OCI-LY7 (cell line): ENCODE measurements at regions not wholly inside any gene's neighbourhood (a gene's known extent, or its start where the extent isn't known, plus 50 kb on each side); places are given as distances from the start of the nearest gene placed in this dataset.
A peak's percentile ranks its signal among the peaks of the same experiment; 100 is the strongest.

Experiments
- BruUV-seq: library from RNA; stranded (reverse); fragments of 400-500 nt; replicated peaks from 2 replicates; lab custom pipeline; 2021; lab: Mats Ljungman, UMichigan
- CTCF ChIA-PET: fragments of 300-600 bp; sonication (Branson Sonifier 250); formaldehyde crosslinking; loops from one replicate; lab custom pipeline; 2022; ENCODE audit warnings: antibody characterized with exemption; ENCODE audit not compliant: unreplicated experiment; lab: Charles Lee
- POLR2A ChIA-PET: fragments of 300-600 bp; sonication (Branson Sonifier 250); formaldehyde crosslinking; loops from one replicate; lab custom pipeline; 2022; ENCODE audit warnings: antibody characterized with exemption; lab: Charles Lee
- DNase-seq: peaks from one replicate; pipeline ENCODE4 v3.0.0-alpha.2; 2015; ENCODE audit warnings: low spot score
- H2AFZ ChIP-seq: fragments of 200-600 bp; sonication (generic), shearing (Covaris generic); 2 replicates; pipeline ENCODE4 v1.6.1; 2014; ENCODE audit warnings: mild to moderate bottlenecking, antibody characterized with exemption, low read length, moderate library complexity
- H3K27ac ChIP-seq: fragments of 200-600 bp; sonication (generic); 2 replicates; pipeline ENCODE4 v1.5.1; 2014; ENCODE audit warnings: mixed run types, low read depth, mild to moderate bottlenecking, moderate library complexity, low read length, inconsistent platforms; ENCODE audit not compliant: poor library complexity, severe bottlenecking
- H3K36me3 ChIP-seq: fragments of 200-600 bp; sonication (generic); 2 replicates; pipeline ENCODE4 v1.6.1; 2014; ENCODE audit warnings: mild to moderate bottlenecking, antibody characterized with exemption, low read length, moderate library complexity, mixed read lengths; ENCODE audit not compliant: insufficient read depth
- H3K4me1 ChIP-seq: fragments of 200-600 bp; sonication (generic); 2 replicates; pipeline ENCODE4 v1.5.1; 2014; ENCODE audit warnings: mild to moderate bottlenecking, low read length; ENCODE audit not compliant: insufficient read depth, poor library complexity, severe bottlenecking
- H3K4me2 ChIP-seq: fragments of 200-600 bp; sonication (generic); 2 replicates; pipeline ENCODE4 v1.6.1; 2014; ENCODE audit warnings: mild to moderate bottlenecking, low read length
- H3K4me3 ChIP-seq: fragments of 200-600 bp; sonication (generic); 2 replicates; pipeline ENCODE4 v1.5.1; 2014; ENCODE audit warnings: mild to moderate bottlenecking, low read depth, low read length; ENCODE audit not compliant: poor library complexity, severe bottlenecking
- H3K79me2 ChIP-seq: fragments of 200-600 bp; sonication (generic); 2 replicates; pipeline ENCODE4 v1.6.1; 2016; ENCODE audit warnings: low read depth, mild to moderate bottlenecking, low read length, moderate library complexity, mixed read lengths; ENCODE audit not compliant: insufficient read depth
- H3K9me2 ChIP-seq: fragments of 200-600 bp; sonication (generic); 2 replicates; pipeline ENCODE4 v1.6.1; 2016; ENCODE audit warnings: mild to moderate bottlenecking, low read length, mixed read lengths; ENCODE audit not compliant: insufficient read depth
- H3K9me3 ChIP-seq: fragments of 200-600 bp; sonication (generic); 2 replicates; pipeline ENCODE4 v1.6.1; 2014; ENCODE audit warnings: mild to moderate bottlenecking, mixed run types, low read length, mixed read lengths
- H4K20me1 ChIP-seq: fragments of 200-600 bp; sonication (generic); 2 replicates; pipeline ENCODE4 v1.6.1; 2014; ENCODE audit warnings: mild to moderate bottlenecking, antibody characterized with exemption, low read length, moderate library complexity, mixed read lengths; ENCODE audit not compliant: insufficient read depth
- EZH2phosphoT487 ChIP-seq: fragments of 200-600 bp; sonication (generic); IDR thresholded peaks from 2 replicates; pipeline ENCODE4 v1.6.1; 2018; ENCODE audit warnings: low read depth, borderline replicate concordance, mild to moderate bottlenecking, mixed run types, antibody characterized with exemption, low read length, moderate library complexity, mixed read lengths
- intact Hi-C: fragments of 100-400 bp; cut with micrococcal nuclease; formaldehyde crosslinking; loops from one replicate; pipeline ENCODE4 v1.10.0; 2022; ENCODE audit not compliant: unreplicated experiment
- TF ChIP-seq, protein P1 (sequence below): fragments of 200-600 bp; sonication (generic); conservative IDR thresholded peaks from 2 replicates; pipeline ENCODE4 v1.5.1; 2014; ENCODE audit warnings: mild to moderate bottlenecking, antibody characterized with exemption, low read length, moderate library complexity, mixed read lengths

DNA sequence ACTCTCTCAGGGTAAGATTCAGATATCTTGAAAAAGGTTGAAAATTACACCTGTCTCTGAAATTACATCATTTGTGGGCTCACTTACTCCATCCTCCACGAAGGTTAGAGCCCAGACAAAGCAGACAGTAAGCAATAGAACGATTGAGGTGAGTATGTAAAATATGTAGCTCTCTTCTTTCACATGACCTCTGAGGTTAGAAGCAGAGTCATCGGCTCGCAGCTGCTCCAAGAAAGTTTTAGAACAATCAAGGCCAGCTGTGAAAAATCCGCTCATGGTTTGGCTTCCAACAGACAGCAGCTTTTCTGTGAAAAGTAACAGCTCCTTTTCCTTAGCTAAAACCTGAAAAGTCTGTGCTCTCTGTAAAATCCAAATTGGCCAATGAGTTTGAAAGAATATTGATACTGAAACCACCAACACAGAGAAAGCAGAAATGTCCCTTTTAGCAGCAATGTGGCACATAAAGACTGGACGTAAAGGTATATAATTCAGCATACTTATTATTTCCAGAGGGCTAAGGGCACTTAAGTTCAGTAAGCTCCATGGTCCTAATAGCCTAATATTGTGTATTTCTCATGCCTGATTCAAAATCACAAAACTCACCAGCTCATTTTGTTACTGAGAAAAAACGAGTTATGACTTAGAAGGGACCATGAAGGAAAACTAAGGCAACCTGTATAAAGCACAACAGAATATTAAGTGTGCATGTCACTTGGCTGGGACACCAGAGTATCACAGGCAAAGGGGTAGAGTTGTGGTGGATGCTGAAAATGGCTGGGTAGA, 78.2 kb downstream of the FAM76B start:
- H3K4me3 ChIP-seq, result peak overlapping the region; percentile 27
- H3K27ac ChIP-seq, result no peak overlapping the region
- peaks cover 35% of the 10 kb centered on the region for H3K4me1 ChIP-seq
- no peaks in the 10 kb centered on the region for H3K9me2 ChIP-seq
- H3K79me2 ChIP-seq, result no peaks in the 10 kb centered on the region
- TF ChIP-seq EZH2phosphoT487, result no peak
- TF ChIP-seq, protein P1, sequence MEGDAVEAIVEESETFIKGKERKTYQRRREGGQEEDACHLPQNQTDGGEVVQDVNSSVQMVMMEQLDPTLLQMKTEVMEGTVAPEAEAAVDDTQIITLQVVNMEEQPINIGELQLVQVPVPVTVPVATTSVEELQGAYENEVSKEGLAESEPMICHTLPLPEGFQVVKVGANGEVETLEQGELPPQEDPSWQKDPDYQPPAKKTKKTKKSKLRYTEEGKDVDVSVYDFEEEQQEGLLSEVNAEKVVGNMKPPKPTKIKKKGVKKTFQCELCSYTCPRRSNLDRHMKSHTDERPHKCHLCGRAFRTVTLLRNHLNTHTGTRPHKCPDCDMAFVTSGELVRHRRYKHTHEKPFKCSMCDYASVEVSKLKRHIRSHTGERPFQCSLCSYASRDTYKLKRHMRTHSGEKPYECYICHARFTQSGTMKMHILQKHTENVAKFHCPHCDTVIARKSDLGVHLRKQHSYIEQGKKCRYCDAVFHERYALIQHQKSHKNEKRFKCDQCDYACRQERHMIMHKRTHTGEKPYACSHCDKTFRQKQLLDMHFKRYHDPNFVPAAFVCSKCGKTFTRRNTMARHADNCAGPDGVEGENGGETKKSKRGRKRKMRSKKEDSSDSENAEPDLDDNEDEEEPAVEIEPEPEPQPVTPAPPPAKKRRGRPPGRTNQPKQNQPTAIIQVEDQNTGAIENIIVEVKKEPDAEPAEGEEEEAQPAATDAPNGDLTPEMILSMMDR, result no peak
- no peaks in the 10 kb centered on the region for H3K9me3 ChIP-seq
- no peaks in the 10 kb centered on the region for H3K36me3 ChIP-seq
- ChIA-PET CTCF (interaction anchor here (0.8 to 1.4 kb wide), 3 partner anchors 12 to 556 kb away, joined by 3 to 4 read pairs (median 3); no protein-coding TSS in a partner anchor), POLR2A (interaction anchor here (0.5 to 2.0 kb wide), 17 partner anchors 8 to 558 kb away, joined by 3 to 8 read pairs (median 3); partner anchors contain the start of genes FAM76B and SESN3)
- DNase-seq, result peak; percentile 18
- no peaks in the 10 kb centered on the region for H4K20me1 ChIP-seq
- H2AFZ ChIP-seq, result peak overlapping the region; percentile 95
- BruUV-seq, result no TSS peak
- peak overlapping the region; percentile 52 for H3K4me2 ChIP-seq
- intact Hi-C loops, result loop anchor here (5.0 to 10.0 kb wide), 2 partner anchors 479 to 673 kb away; partner anchors contain the start of genes CCDC82 and SESN3

DNA sequence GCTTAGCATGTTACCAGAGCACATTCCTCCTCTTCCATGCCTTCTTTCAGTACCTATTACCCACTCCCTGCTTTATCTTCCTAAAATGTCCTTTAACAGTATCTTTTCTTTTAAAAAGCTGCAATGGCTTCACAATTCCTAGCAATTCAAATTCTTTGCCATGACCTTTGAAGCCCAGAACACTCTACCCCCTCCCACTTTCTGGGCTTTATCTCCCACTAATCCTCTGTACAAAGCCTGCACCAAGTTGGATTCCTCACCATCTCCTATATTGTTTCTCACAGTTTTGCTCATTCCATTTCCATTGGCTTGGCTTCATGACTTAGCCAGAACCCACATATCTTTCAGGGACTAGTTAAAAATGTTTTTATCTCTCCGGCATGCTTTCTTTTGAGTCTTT, 80.9 kb downstream of the FAM76B start:
- H3K4me3 ChIP-seq, result no peak overlapping the region
- no peaks in the 10 kb centered on the region for H4K20me1 ChIP-seq
- peaks cover 20% of the 10 kb centered on the region for H3K4me1 ChIP-seq
- no TSS peak for BruUV-seq
- H3K79me2 ChIP-seq, result no peaks in the 10 kb centered on the region
- no peak overlapping the region for H3K4me2 ChIP-seq
- no peak overlapping the region for H2AFZ ChIP-seq
- no peak for TF ChIP-seq EZH2phosphoT487
- H3K9me3 ChIP-seq, result no peaks in the 10 kb centered on the region
- no peaks in the 10 kb centered on the region for H3K9me2 ChIP-seq
- no peaks in the 10 kb centered on the region for H3K36me3 ChIP-seq
- CTCF ChIA-PET, result no interaction called here
- DNase-seq, result no peak
- POLR2A ChIA-PET, result interaction anchor here (0.5 to 1.2 kb wide), 5 partner anchors 15 to 1220 kb away, joined by 3 to 4 read pairs (median 3); no protein-coding TSS in a partner anchor
- intact Hi-C loops, result loop anchor here (10.0 kb wide), 1 partner anchor 164 kb away; no protein-coding TSS in a partner anchor
- H3K27ac ChIP-seq, result no peak overlapping the region

- TF ChIP-seq EZH2phosphoT487, result no peak
- TF ChIP-seq, protein P1, result no peak
- no peak overlapping the region for H2AFZ ChIP-seq
- H3K9me3 ChIP-seq, result no peaks in the 10 kb centered on the region
- intact Hi-C loops, result loop anchor here (10.0 kb wide), 1 partner anchor 162 kb away; no protein-coding TSS in a partner anchor
- BruUV-seq, result no TSS peak
- no peak for DNase-seq
- no peak overlapping the region for H3K27ac ChIP-seq
- POLR2A ChIA-PET, result interaction anchor here (0.7 to 1.7 kb wide), 2 partner anchors 9 to 12 kb away, joined by 3 to 5 read pairs; no protein-coding TSS in a partner anchor
- H3K79me2 ChIP-seq, result no peaks in the 10 kb centered on the region
- H3K4me3 ChIP-seq, result no peak overlapping the region
- H3K4me2 ChIP-seq, result no peak overlapping the region
- no peaks in the 10 kb centered on the region for H3K36me3 ChIP-seq
- CTCF ChIA-PET, result no interaction called here
- no peaks in the 10 kb centered on the region for H3K9me2 ChIP-seq
- no peaks in the 10 kb centered on the region for H4K20me1 ChIP-seq
- H3K4me1 ChIP-seq, result peaks cover 19% of the 10 kb centered on the region
Measured at GRCh38 chr11:95706974-95707387, 82.6 kb downstream of the FAM76B start.
